ENCODE measurements at regions not wholly inside any gene's neighbourhood (a gene's known extent, or its start where the extent isn't known, plus 50 kb on each side); places are given as distances from the start of the nearest gene placed in this dataset.
"Not testable (repeated sequence)": the region's sequence is repeated elsewhere in the genome, so short reads cannot be mapped to it uniquely, and the experiment has no call there.

DNA sequence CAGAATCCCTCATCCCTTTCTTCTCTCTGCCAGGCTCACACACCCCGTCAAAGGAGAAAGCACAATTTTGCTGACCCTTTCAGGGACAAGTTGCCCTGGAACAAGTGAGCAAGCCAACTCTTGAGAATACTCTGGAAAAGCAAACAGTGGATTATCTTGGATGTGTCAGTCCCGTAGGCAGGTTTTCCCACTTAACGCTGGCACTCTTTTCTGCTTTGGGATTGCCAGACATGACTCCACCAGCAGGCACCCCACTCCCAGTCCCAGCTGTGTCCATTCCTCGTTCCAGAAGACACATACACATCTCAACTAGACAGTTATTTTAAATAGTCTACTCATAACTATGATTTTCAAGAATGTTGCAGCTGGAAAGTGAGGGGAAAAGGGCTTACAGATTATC, 145.5 kb upstream of the CDKN3 start:
- DNase-seq (ENCODE audit: low read depth in 2 of 2) = no peak

- DNase-seq (ENCODE audit: low read depth in 2 of 2) = no peak
These were observed 144.6 kb upstream of the CDKN3 start for GRCh38 chr14:54252072-54252730.

DNA sequence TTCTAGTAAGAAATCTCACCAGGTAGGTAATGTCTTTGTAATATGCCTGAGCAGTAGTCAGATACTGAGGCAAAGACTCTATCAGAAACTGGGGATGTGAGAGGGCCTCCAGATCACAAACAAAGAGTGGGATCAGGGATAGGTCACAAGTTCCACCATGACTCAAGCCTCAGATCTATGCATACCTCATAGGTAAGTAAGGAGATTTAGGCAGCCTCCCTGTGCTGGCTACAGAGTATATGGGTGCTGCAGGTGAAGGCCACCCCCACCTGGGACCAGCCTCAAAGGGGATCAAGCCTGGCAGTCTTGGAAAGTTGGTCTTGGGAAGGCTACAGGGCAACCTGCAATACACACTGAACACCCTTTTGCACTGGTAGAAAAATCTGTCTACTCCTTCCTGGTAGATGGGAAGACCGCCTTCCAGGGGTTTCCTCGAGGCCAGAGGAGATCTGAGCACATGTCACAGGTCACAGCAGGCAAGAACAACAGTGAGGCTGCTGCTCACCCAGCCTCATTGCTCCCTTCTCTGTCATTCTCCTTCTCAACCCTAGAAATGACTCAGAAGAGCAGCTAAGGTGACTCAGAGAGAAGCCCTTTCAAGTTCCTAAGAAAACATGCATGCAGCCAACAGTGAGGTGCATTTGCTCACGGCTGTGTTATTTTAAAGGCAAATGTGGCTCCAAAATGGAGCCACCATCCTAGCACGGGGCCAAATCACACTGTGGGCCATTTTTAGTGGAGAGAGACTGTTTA, 143.4 kb upstream of the CDKN3 start:
- DNase-seq (ENCODE audit: low read depth in 2 of 2) = peak in 1 of 2 donors; percentile 61

- DNase-seq (ENCODE audit: low read depth in 2 of 2) = no peak
These were observed 140.7 kb upstream of the CDKN3 start for GRCh38 chr14:54256156-54256555.

- no peak for DNase-seq (ENCODE audit: low read depth in 2 of 2)
These were observed 139.4 kb upstream of the CDKN3 start for GRCh38 chr14:54257424-54257823.

DNA sequence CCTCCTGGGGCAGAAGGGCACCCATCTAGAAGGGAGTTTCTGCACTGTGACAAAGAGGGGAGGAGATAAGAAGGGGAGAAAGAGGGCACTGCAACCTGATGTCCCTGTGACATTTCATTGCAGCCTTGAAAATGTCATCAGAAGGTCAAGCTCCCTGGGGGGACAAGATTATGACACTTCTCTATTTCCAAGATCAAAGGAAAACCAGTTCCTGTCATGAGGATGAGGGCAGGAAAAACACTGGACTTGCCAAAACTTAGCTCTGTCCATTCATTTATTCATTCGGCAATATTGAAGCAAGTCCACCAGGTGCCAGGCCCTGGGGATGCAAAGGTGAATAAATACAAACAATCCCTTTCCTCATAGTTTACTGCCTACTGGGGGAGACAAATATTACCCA, 138.4 kb upstream of the CDKN3 start:
- no peak for DNase-seq (ENCODE audit: low read depth in 2 of 2)

DNA sequence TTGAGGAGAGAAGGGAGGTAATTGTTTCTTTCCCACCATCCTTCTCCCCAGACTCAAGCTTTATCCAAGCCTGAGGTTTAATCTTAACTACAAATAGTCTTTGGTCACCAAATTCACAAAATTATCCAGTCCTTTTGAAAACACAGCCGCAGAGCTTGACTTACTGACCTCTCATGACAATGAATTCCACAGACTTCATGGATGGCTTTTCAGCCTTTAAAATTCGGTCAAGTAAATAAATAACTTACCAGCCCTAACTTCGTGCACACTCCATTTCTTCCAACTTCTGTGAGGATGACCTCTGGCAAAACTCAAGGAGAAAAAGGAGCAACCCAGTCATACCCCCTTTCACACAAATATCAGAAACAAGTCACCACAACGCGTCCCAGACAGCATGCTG, 137.0 kb upstream of the CDKN3 start:
- no peak for DNase-seq (ENCODE audit: low read depth in 2 of 2)

- DNase-seq (ENCODE audit: low read depth in 2 of 2) = no peak
These were observed 135.5 kb upstream of the CDKN3 start for GRCh38 chr14:54261283-54261682.

DNA sequence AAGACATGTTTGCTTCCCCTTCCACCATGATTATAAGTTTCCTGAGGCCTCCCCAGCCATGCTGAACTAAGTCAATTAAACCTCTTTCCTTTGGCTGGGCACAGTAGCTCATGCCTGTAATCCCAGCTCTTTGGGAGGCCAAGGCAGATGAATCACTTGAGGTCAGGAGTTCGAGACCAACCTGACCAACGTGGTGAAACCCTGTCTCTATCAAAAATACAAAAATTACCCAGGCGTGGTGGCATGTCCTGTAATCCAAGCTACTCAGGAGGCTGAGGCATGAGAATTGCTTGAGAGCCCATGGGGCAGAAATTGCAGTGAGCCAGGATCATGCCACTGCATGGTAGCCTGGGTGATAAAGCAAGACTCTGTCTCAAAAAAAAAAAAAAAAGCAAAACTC, 130.2 kb upstream of the CDKN3 start:
- not testable (repeated sequence) for DNase-seq (ENCODE audit: low read depth in 2 of 2)

- no peak for DNase-seq (ENCODE audit: low read depth in 2 of 2)
These were observed 129.6 kb upstream of the CDKN3 start for GRCh38 chr14:54267172-54267571.

DNA sequence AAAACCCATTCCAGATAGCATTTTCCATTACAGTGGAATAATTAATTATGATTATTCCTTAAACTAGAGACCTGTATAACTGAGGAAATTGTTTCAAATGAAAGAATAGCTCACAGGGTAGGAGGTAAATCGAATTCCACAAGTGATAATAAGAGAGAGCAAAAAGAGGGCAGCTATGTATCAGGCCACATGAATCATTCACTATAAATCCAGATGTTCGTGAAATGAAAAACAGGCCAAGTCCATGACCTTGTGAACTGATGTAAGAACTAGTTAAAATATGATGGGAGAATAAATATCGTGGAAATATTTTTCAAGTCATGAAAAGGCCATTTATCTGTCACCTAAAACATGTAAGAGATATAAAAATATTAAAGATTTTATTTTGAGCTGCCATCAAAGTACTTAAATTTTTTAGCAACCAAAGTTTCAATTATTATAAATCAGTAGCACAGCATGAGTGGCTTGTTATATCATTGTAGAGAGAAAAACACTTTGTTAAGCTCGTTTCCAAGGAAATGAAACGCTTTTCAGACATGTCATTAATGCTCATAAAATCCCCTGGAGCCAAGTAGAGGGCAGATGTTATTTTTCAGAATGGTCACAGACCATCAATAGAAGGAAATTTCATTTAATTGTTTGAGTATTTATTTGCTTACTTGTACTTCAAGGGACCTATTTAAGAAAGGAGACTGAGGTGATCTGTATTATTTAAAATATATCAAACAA, 120.6 kb upstream of the CDKN3 start:
- no peak for DNase-seq (ENCODE audit: low read depth in 2 of 2)

- no peak for DNase-seq (ENCODE audit: low read depth in 2 of 2)
These were observed 118.7 kb upstream of the CDKN3 start for GRCh38 chr14:54278087-54278486.

DNA sequence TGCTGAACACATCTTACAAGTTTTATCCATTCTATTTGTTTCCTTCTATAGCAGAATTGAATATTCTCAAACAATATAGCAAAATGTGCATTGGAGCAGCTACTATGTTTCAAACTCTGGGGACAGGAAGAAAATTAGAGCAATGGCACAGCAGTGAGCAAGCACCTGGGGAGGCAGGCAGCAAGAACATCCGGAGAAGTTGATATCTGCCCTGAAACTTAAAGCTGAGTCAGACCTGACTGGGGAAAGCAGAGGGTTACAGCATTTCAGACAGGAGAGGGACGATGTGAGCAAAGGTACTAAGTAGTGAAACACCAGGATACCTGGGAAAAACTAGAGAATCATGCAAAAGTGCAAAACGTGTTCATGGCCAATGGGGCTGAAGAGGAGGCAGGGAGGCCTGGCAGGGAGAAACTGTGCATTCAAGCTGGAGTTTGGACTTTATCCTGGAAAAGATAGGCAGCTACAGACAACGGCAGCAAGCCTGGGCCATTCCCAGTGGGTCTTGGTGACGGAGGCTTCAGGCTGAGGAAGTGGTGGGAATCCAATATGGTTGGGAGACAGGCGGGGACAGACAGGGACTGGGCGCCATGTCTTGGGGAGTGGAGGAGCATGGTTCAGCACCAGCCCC, 118.0 kb upstream of the CDKN3 start:
- DNase-seq (ENCODE audit: low read depth in 2 of 2) = no peak

- DNase-seq (ENCODE audit: low read depth in 2 of 2) = no peak
These were observed 114.0 kb upstream of the CDKN3 start for GRCh38 chr14:54282849-54283248.

GRCh38 chr14:54285030-54285429, 111.8 kb upstream of the CDKN3 start:
- DNase-seq (ENCODE audit: low read depth in 2 of 2) = no peak

- DNase-seq (ENCODE audit: low read depth in 2 of 2) = peak in 1 of 2 donors; percentile 12
These were observed 105.2 kb upstream of the CDKN3 start for GRCh38 chr14:54291491-54292191.

- DNase-seq (ENCODE audit: low read depth in 2 of 2) = no peak
These were observed 102.0 kb upstream of the CDKN3 start for GRCh38 chr14:54294802-54295201.

GRCh38 chr14:54299410-54300363, 97.1 kb upstream of the CDKN3 start:
- DNase-seq (ENCODE audit: low read depth in 2 of 2) = no peak

GRCh38 chr14:54300881-54301280, 95.9 kb upstream of the CDKN3 start:
- DNase-seq (ENCODE audit: low read depth in 2 of 2) = no peak

DNA sequence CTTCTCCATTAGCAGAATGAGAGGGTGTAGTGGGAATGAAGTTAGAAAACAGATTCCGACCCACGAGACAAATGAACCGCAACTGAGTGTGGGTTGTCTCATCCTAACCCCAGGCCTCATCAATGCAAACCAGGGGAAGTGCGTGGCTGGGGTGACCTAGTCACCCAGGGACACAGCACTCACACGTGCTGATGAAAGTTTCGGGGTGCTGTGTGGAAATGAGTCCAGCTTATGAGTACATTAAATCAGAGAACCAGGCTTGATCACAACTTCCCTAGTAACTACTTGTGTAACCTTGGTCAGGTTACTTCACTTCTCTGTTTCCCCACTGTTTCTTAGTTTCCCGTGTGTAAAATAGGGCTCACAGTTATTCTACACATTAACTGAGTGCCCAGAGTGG, 95.4 kb upstream of the CDKN3 start:
- no peak for DNase-seq (ENCODE audit: low read depth in 2 of 2)
